Retinal pigment epithelial cell (primary cell): ENCODE measurements at regions not wholly inside any gene's neighbourhood (a gene's known extent, or its start where the extent isn't known, plus 50 kb on each side); places are given as distances from the start of the nearest gene placed in this dataset.

ENCODE experiments used
- DNase-seq: peaks from one replicate; pipeline ENCODE4 v3.0.0-alpha.2; 2010; ENCODE audit warnings: low read depth
- H3K4me3 ChIP-seq: 2 replicates; pipeline ENCODE4 v1.5.1; 2011; ENCODE audit warnings: mild to moderate bottlenecking, low read length, control low read depth, moderate library complexity
- CTCF ChIP-seq: conservative IDR thresholded peaks from 2 replicates; pipeline ENCODE4 v1.5.1; 2011; ENCODE audit warnings: low read depth, low read length, control low read depth, inconsistent platforms

- H3K4me3 ChIP-seq = no peak overlapping the region
- no peak for TF ChIP-seq CTCF
- no peak for DNase-seq
Observed at GRCh38 chr3:66581256-66581655, 80.4 kb upstream of the LRIG1 start.

- H3K4me3 ChIP-seq = no peak overlapping the region
- no peak for TF ChIP-seq CTCF
- DNase-seq = no peak
Observed at GRCh38 chr3:66582721-66583423, 82.0 kb upstream of the LRIG1 start.

- H3K4me3 ChIP-seq = no peak overlapping the region
- no peak for DNase-seq
- no peak for TF ChIP-seq CTCF
Observed at GRCh38 chr3:66583424-66584040, 82.7 kb upstream of the LRIG1 start.

DNA sequence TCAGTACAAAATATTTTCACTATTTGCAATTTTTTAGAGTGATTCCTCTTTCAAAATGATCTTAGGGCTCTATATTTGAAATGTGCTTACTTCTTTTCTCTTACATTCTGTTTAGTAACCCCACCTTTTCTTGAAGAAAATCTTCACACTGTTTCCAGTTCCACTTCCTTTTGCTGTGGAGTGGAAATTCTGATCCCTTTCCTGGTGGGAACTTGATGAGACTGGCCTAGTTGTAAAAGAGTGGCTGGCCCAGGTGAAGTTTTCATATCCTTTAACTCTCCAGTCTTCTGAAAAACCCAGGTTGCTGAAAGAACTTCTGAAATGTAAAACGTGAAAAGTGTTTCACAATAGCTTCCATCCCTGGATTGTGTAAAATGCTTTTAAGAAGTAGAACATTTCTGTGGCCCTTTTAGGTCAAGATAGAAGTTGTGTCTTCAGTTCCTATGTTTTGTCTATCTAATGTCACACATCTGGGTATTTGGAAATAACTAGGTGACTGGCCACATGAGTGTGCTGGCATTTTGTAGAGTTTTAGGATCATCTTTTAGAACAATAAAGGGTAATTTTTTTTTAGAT lies 84.8 kb upstream of the LRIG1 start:
- no peak for TF ChIP-seq CTCF
- no peak overlapping the region for H3K4me3 ChIP-seq
- DNase-seq = no peak

DNA sequence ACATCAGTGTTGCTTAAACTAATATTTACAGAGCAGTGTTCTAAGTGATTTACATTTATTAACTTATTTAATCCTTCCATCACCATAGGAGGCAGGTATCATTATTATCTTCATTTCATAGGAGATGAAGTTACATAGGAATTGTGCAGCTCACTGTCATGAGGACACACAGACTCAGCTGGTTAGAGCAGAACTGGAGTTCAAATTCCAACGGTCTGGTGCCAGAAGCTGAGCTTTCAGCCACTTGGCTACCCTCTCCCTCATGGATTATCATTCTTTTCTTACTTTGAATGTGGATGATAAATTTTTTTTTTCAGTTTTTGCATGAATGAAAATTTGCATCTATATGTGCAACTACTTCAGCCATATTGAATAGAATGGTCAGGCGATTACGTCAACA lies 86.0 kb upstream of the LRIG1 start:
- no peak for TF ChIP-seq CTCF
- no peak for DNase-seq
- H3K4me3 ChIP-seq = no peak overlapping the region

DNA sequence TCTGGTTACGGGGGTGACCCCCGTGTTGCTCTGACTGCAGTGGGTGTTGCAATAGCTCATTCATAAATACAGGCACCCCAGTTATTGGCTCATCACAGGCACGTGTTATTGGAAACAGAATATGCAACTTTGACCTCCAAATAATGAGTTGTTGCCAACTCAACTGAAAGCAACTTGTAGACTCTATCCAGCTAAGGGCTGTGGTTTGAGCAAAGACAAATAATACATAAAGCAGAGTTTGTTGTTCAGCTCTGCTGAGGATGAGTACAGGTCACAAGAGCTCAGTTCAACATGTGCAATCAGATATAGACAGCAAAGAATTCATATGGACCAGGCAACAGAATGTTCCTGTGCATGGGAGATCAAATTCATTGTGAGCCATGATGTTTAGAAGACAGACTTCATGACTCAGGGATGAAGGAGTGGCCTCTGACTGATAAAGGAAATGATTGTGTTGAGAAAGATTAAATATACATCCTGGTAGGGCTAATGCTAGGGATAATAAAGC lies 87.6 kb upstream of the LRIG1 start:
- H3K4me3 ChIP-seq = no peak overlapping the region
- no peak for TF ChIP-seq CTCF
- DNase-seq = no peak
